Gastroesophageal sphincter (tissue), 3 donors: ENCODE measurements at regions not wholly inside any gene's neighbourhood (a gene's known extent, or its start where the extent isn't known, plus 50 kb on each side); places are given as distances from the start of the nearest gene placed in this dataset.

Source experiments
- EP300 ChIP-seq: sonication (generic); formaldehyde crosslinking; IDR thresholded peaks from one replicate; pipeline ENCODE4 v1.6.1; 2017; ENCODE audit warnings: antibody characterized with exemption, mild to moderate bottlenecking
- POLR2A ChIP-seq, 2 donors: fragments of 450-650 bp; IDR thresholded peaks; one replicate each; pipeline ENCODE4 v1.6.1; 2017; ENCODE audit warnings: antibody characterized with exemption in 2 of 2, mild to moderate bottlenecking in 2 of 2, moderate library complexity in 1 of 2
- POLR2AphosphoS5 ChIP-seq: sonication (generic); formaldehyde crosslinking; IDR thresholded peaks from one replicate; pipeline ENCODE4 v1.6.1; 2017; ENCODE audit warnings: antibody characterized with exemption
- TF ChIP-seq, protein P1 (sequence below), 4 experiments: fragments of 200-600 bp in 2 of 4; fragments of 450-650 bp in 2 of 4; sonication (generic) in 1 of 4; IDR thresholded peaks; one replicate each; pipeline ENCODE4 v1.5.1; 2017 to 2019; ENCODE audit warnings: antibody characterized with exemption in 4 of 4, mild to moderate bottlenecking in 2 of 4, moderate library complexity in 2 of 4

DNA sequence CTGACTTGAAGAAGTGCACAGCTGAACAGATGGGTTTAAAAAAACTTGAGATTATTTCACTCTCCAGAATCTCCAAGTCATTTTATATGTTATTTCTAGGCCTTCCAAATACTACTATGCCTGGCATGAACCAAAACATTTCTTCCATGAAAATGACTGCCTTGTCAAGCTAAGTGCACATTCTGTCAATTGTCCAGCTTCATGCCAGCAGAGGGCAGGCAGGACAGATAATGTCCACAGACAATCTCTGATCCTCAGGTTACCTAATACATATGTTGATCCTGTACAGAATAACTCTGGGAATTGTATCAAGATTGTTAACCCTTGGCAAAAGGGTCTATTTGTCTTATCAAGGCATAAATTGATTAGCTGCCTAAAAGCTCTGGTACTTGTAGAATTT is 229.5 kb downstream of the AASDHPPT start:
- TF ChIP-seq POLR2AphosphoS5 = no peak
- no peak for TF ChIP-seq EP300
- no peak for TF ChIP-seq POLR2A (IDR thresholded peaks at IDR 0.05)
- TF ChIP-seq, protein P1, sequence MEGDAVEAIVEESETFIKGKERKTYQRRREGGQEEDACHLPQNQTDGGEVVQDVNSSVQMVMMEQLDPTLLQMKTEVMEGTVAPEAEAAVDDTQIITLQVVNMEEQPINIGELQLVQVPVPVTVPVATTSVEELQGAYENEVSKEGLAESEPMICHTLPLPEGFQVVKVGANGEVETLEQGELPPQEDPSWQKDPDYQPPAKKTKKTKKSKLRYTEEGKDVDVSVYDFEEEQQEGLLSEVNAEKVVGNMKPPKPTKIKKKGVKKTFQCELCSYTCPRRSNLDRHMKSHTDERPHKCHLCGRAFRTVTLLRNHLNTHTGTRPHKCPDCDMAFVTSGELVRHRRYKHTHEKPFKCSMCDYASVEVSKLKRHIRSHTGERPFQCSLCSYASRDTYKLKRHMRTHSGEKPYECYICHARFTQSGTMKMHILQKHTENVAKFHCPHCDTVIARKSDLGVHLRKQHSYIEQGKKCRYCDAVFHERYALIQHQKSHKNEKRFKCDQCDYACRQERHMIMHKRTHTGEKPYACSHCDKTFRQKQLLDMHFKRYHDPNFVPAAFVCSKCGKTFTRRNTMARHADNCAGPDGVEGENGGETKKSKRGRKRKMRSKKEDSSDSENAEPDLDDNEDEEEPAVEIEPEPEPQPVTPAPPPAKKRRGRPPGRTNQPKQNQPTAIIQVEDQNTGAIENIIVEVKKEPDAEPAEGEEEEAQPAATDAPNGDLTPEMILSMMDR (IDR thresholded peaks at IDR 0.05) = no peak
